ENCODE measurements at regions not wholly inside any gene's neighbourhood (a gene's known extent, or its start where the extent isn't known, plus 50 kb on each side); places are given as distances from the start of the nearest gene placed in this dataset.

DNA sequence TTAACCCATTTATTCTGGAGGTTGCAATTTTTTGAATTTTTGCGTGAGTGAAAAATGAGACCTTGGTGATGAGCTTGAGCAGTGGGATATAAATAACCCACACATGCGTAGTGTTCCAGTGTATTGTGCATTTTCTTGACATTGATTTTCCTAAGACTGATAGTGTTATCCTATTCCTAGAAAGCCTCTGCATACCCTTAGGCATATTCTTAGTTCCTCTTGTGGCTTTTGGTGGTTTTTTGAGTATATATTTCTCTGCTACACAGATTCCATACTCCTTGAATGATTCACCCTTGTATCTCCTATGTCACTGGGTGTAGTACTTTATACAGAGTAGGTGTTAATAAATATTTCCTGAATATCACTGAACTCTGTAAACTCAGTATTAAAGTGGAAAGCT, 363.4 kb upstream of the PDE3A start:
- Histone ChIP-seq H3K18ac (ENCODE audit: low read depth, low read length) (no peak overlapping the region), H2BK120ac (ENCODE audit: low read depth, low read length) (no peak overlapping the region), H3K4me1 (ENCODE audit: control insufficient read depth, insufficient read depth, low read length) (peaks cover 2% of the 10 kb centered on the region; the same call in 1 of the 2 replicates), H3K4me2 (ENCODE audit: low read depth, low read length) (no peak overlapping the region), H3K4me3 (ENCODE audit: insufficient read depth, low read depth, low read length) (no peak overlapping the region), H4K5ac (ENCODE audit: low read depth, low read length) (no peak overlapping the region), H3K14ac (replicated peaks; ENCODE audit: low read depth, low read length) (no peak overlapping the region), H2BK20ac (ENCODE audit: low read depth, low read length) (no peak overlapping the region), H3K23ac (ENCODE audit: low read depth, low read length) (no peak overlapping the region), H2AK9ac (replicated peaks; ENCODE audit: low read depth, low read length, poor library complexity) (no peak overlapping the region), H2BK15ac (ENCODE audit: low read depth, low read length) (no peak overlapping the region), H2AFZ (replicated peaks; ENCODE audit: low read length, poor library complexity) (no peak overlapping the region), H3K9me3 (ENCODE audit: control insufficient read depth, insufficient read depth, low read length) (no peaks in the 10 kb centered on the region), H3K36me3 (ENCODE audit: control insufficient read depth, insufficient read depth, low read length) (no peaks in the 10 kb centered on the region), H3K4ac (ENCODE audit: low read depth, low read length) (no peak overlapping the region), H3K27me3 (ENCODE audit: control insufficient read depth, insufficient read depth, low read length) (no peaks in the 10 kb centered on the region), H3K79me1 (ENCODE audit: low read depth in 1 of 2, low read length in 2 of 2) (no peaks in the 10 kb centered on the region), H4K20me1 (ENCODE audit: insufficient read depth, low read length) (no peaks in the 10 kb centered on the region), H3K9ac (ENCODE audit: low read depth, low read length) (no peak overlapping the region), H3K56ac (ENCODE audit: extremely low read depth, insufficient read depth, low read length) (no peak overlapping the region), H4K8ac (ENCODE audit: low read depth in 2 of 2, low read length in 2 of 2) (no peak overlapping the region), H2BK5ac (ENCODE audit: low read depth, low read length, poor library complexity, severe bottlenecking) (no peak overlapping the region), H3K27ac (ENCODE audit: insufficient read depth, low read length) (no peak overlapping the region), H3K9me1 (ENCODE audit: insufficient read depth, low read length) (no peaks in the 10 kb centered on the region), H2AK5ac (ENCODE audit: low read depth, low read length) (no peak overlapping the region), H4K91ac (ENCODE audit: insufficient read depth, low read depth, low read length) (no peak overlapping the region)
- CTCF ChIA-PET = no interaction called here
- intact Hi-C loops (cut with micrococcal nuclease) = no loop called here
- no TSS peak for BruUV-seq (replicated peaks)
- POLR2A ChIA-PET (ENCODE audit: unreplicated experiment) = no interaction called here
- dilution Hi-C loops (cut with HindIII; ENCODE audit: low sequenced_read_pairs, unreplicated experiment) = no loop called here
- DNase-seq (peak; percentile 27), ATAC-seq (ENCODE audit: low read depth) (peak; percentile 75)
- TF ChIP-seq CHD1 (IDR thresholded peaks at IDR 0.05; ENCODE audit: low read depth, low read length) (no peak), SMC3 (IDR thresholded peaks at IDR 0.05; ENCODE audit: low read depth, low read length) (no peak), RCOR1 (IDR thresholded peaks at IDR 0.05; ENCODE audit: insufficient replicate concordance, low read length) (no peak), MAZ (IDR thresholded peaks at IDR 0.05; ENCODE audit: borderline replicate concordance, low read depth, low read length) (no peak), POLR2A (IDR thresholded peaks at IDR 0.05; ENCODE audit: low read depth, low read length) (no peak), RAD21 (IDR thresholded peaks at IDR 0.05; ENCODE audit: low read length) (no peak), CEBPB (IDR thresholded peaks at IDR 0.05; ENCODE audit: low read depth, low read length) (no peak), MAFK (IDR thresholded peaks at IDR 0.05; ENCODE audit: low read depth, low read length) (no peak), MXI1 (IDR thresholded peaks at IDR 0.05; ENCODE audit: borderline replicate concordance, low read depth, low read length) (no peak), RFX5 (IDR thresholded peaks at IDR 0.05; ENCODE audit: low read depth, low read length) (no peak), FOS (IDR thresholded peaks at IDR 0.05; ENCODE audit: low read depth, low read length) (no peak)
- TF ChIP-seq, protein P1, sequence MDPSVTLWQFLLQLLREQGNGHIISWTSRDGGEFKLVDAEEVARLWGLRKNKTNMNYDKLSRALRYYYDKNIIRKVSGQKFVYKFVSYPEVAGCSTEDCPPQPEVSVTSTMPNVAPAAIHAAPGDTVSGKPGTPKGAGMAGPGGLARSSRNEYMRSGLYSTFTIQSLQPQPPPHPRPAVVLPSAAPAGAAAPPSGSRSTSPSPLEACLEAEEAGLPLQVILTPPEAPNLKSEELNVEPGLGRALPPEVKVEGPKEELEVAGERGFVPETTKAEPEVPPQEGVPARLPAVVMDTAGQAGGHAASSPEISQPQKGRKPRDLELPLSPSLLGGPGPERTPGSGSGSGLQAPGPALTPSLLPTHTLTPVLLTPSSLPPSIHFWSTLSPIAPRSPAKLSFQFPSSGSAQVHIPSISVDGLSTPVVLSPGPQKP (IDR thresholded peaks at IDR 0.05; ENCODE audit: borderline replicate concordance, low read depth, low read length) = no peak
- TF ChIP-seq, protein P2, sequence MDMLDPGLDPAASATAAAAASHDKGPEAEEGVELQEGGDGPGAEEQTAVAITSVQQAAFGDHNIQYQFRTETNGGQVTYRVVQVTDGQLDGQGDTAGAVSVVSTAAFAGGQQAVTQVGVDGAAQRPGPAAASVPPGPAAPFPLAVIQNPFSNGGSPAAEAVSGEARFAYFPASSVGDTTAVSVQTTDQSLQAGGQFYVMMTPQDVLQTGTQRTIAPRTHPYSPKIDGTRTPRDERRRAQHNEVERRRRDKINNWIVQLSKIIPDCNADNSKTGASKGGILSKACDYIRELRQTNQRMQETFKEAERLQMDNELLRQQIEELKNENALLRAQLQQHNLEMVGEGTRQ (IDR thresholded peaks at IDR 0.05; ENCODE audit: low read depth, low read length) = no peak
- TF ChIP-seq, protein P3, sequence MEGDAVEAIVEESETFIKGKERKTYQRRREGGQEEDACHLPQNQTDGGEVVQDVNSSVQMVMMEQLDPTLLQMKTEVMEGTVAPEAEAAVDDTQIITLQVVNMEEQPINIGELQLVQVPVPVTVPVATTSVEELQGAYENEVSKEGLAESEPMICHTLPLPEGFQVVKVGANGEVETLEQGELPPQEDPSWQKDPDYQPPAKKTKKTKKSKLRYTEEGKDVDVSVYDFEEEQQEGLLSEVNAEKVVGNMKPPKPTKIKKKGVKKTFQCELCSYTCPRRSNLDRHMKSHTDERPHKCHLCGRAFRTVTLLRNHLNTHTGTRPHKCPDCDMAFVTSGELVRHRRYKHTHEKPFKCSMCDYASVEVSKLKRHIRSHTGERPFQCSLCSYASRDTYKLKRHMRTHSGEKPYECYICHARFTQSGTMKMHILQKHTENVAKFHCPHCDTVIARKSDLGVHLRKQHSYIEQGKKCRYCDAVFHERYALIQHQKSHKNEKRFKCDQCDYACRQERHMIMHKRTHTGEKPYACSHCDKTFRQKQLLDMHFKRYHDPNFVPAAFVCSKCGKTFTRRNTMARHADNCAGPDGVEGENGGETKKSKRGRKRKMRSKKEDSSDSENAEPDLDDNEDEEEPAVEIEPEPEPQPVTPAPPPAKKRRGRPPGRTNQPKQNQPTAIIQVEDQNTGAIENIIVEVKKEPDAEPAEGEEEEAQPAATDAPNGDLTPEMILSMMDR (conservative IDR thresholded peaks at IDR 0.05; ENCODE audit: low read depth, low read length) = no peak
- in situ Hi-C loops (cut with MboI; ENCODE audit: low sequenced_read_pairs) = no loop called here
- no CpG with 5 or more reads among the region's 2 CpGs for WGBS, 2 experiments (ENCODE audit: extremely low coverage in 2 of 2, insufficient read length in 1 of 2)
